RPMI7951 (cell line): ENCODE measurements at regions not wholly inside any gene's neighbourhood (a gene's known extent, or its start where the extent isn't known, plus 50 kb on each side); places are given as distances from the start of the nearest gene placed in this dataset.
"Not testable (repeated sequence)": the region's sequence is repeated elsewhere in the genome, so short reads cannot be mapped to it uniquely, and the experiment has no call there.

Experiments
- DNase-seq: peaks from one replicate; pipeline ENCODE4 v3.0.0-alpha.2; 2012; ENCODE audit warnings: low read depth

- no peak for DNase-seq
Measured at GRCh38 chr1:234960722-234961455, 167.7 kb downstream of the TOMM20 start.

- no peak for DNase-seq
Measured at GRCh38 chr1:234958706-234959657, 169.7 kb downstream of the TOMM20 start.

- DNase-seq = peak; percentile 48
Measured at GRCh38 chr1:234958066-234958705, 170.5 kb downstream of the TOMM20 start.

GRCh38 chr1:234957330-234958065 lies 171.1 kb downstream of the TOMM20 start:
- peak; percentile 94 for DNase-seq

- DNase-seq = peak; percentile 83
Measured at GRCh38 chr1:234956821-234957329, 171.8 kb downstream of the TOMM20 start.

GRCh38 chr1:234955107-234955731 lies 173.4 kb downstream of the TOMM20 start:
- DNase-seq = peak; percentile 49

GRCh38 chr1:234954613-234955012 lies 174.0 kb downstream of the TOMM20 start:
- no peak for DNase-seq

- no peak for DNase-seq
Measured at GRCh38 chr1:234953655-234954405, 174.8 kb downstream of the TOMM20 start.

- DNase-seq = no peak
Measured at GRCh38 chr1:234950598-234950997, 178.0 kb downstream of the TOMM20 start.

GRCh38 chr1:234949528-234949927 lies 179.1 kb downstream of the TOMM20 start:
- DNase-seq = not testable (repeated sequence)

- DNase-seq = no peak
Measured at GRCh38 chr1:234944439-234945344, 183.9 kb downstream of the TOMM20 start.

GRCh38 chr1:234943836-234944402 lies 184.7 kb downstream of the TOMM20 start:
- DNase-seq = no peak

GRCh38 chr1:234942879-234943506 lies 185.6 kb downstream of the TOMM20 start:
- no peak for DNase-seq

GRCh38 chr1:234942012-234942332 lies 186.7 kb downstream of the TOMM20 start:
- DNase-seq = no peak

- no peak for DNase-seq
Measured at GRCh38 chr1:234941321-234942011, 187.2 kb downstream of the TOMM20 start.

- DNase-seq = no peak
Measured at GRCh38 chr1:234940841-234941240, 187.8 kb downstream of the TOMM20 start.

GRCh38 chr1:234938924-234939323 lies 189.7 kb downstream of the TOMM20 start:
- DNase-seq = no peak

GRCh38 chr1:234938135-234938534 lies 190.5 kb downstream of the TOMM20 start:
- DNase-seq = no peak
